Progenitor cell of endocrine pancreas (in vitro differentiated cells): ENCODE measurements at regions not wholly inside any gene's neighbourhood (a gene's known extent, or its start where the extent isn't known, plus 50 kb on each side); places are given as distances from the start of the nearest gene placed in this dataset.

Experiments used
- DNase-seq: peaks from one replicate; pipeline ENCODE4 v3.0.0; 2021; ENCODE audit warnings: low spot score; ENCODE audit not compliant: unreplicated experiment
- H3K27ac Mint-ChIP-seq: 2 replicates; pipeline ENCODE4 v1.8.0; 2021; ENCODE audit warnings: mild to moderate bottlenecking, moderate library complexity, mixed read lengths
- H3K27me3 Mint-ChIP-seq: 2 replicates; pipeline ENCODE4 v1.8.0; 2021; ENCODE audit warnings: mixed read lengths
- H3K36me3 Mint-ChIP-seq: 2 replicates; pipeline ENCODE4 v1.8.0; 2022; ENCODE audit warnings: mixed read lengths; ENCODE audit not compliant: insufficient read depth
- H3K4me1 Mint-ChIP-seq: 2 replicates; pipeline ENCODE4 v1.8.0; 2021; ENCODE audit warnings: low read depth, mixed read lengths
- H3K4me3 Mint-ChIP-seq: 2 replicates; pipeline ENCODE4 v1.8.0; 2021; ENCODE audit warnings: low read depth, mild to moderate bottlenecking, moderate library complexity, mixed read lengths
- H3K9me3 Mint-ChIP-seq: 2 replicates; pipeline ENCODE4 v1.8.0; 2021; ENCODE audit warnings: low read depth, mixed read lengths
- TF ChIP-seq, protein P1 (sequence below): fragments of 200-600 bp; sonication (generic); IDR thresholded peaks from one replicate; pipeline ENCODE4 v1.5.0; 2021; ENCODE audit warnings: antibody characterized with exemption, mild to moderate bottlenecking; ENCODE audit not compliant: unreplicated experiment

GRCh38 chr10:20962165-20962564, 65.1 kb upstream of the NEBL start:
- Mint-ChIP-seq H3K27ac (no peak overlapping the region), H3K36me3 (no peaks in the 10 kb centered on the region), H3K27me3 (no peaks in the 10 kb centered on the region), H3K9me3 (no peaks in the 10 kb centered on the region), H3K4me1 (peaks cover 7% of the 10 kb centered on the region), H3K4me3 (no peak overlapping the region)
- TF ChIP-seq, protein P1, sequence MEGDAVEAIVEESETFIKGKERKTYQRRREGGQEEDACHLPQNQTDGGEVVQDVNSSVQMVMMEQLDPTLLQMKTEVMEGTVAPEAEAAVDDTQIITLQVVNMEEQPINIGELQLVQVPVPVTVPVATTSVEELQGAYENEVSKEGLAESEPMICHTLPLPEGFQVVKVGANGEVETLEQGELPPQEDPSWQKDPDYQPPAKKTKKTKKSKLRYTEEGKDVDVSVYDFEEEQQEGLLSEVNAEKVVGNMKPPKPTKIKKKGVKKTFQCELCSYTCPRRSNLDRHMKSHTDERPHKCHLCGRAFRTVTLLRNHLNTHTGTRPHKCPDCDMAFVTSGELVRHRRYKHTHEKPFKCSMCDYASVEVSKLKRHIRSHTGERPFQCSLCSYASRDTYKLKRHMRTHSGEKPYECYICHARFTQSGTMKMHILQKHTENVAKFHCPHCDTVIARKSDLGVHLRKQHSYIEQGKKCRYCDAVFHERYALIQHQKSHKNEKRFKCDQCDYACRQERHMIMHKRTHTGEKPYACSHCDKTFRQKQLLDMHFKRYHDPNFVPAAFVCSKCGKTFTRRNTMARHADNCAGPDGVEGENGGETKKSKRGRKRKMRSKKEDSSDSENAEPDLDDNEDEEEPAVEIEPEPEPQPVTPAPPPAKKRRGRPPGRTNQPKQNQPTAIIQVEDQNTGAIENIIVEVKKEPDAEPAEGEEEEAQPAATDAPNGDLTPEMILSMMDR, result no peak
- no peak for DNase-seq

- DNase-seq, result no peak
- TF ChIP-seq, protein P1, result no peak
- Mint-ChIP-seq H3K4me3 (no peak overlapping the region), H3K9me3 (no peaks in the 10 kb centered on the region), H3K36me3 (no peaks in the 10 kb centered on the region), H3K27me3 (no peaks in the 10 kb centered on the region), H3K4me1 (peaks cover 21% of the 10 kb centered on the region), H3K27ac (no peak overlapping the region)
These were observed 62.1 kb upstream of the NEBL start for GRCh38 chr10:20959242-20959641.

- H3K36me3 Mint-ChIP-seq, result no peaks in the 10 kb centered on the region
- DNase-seq, result no peak
- H3K4me1 Mint-ChIP-seq, result peaks cover 21% of the 10 kb centered on the region
- TF ChIP-seq, protein P1, result no peak
- H3K27ac Mint-ChIP-seq, result no peak overlapping the region
- H3K27me3 Mint-ChIP-seq, result no peaks in the 10 kb centered on the region
- H3K4me3 Mint-ChIP-seq, result no peak overlapping the region
- no peaks in the 10 kb centered on the region for H3K9me3 Mint-ChIP-seq
These were observed 61.7 kb upstream of the NEBL start for GRCh38 chr10:20958764-20959163.

GRCh38 chr10:20958225-20958624, 61.1 kb upstream of the NEBL start:
- H3K4me3 Mint-ChIP-seq, result no peak overlapping the region
- H3K4me1 Mint-ChIP-seq, result peaks cover 21% of the 10 kb centered on the region
- DNase-seq, result no peak
- no peaks in the 10 kb centered on the region for H3K27me3 Mint-ChIP-seq
- H3K9me3 Mint-ChIP-seq, result no peaks in the 10 kb centered on the region
- no peaks in the 10 kb centered on the region for H3K36me3 Mint-ChIP-seq
- H3K27ac Mint-ChIP-seq, result no peak overlapping the region
- TF ChIP-seq, protein P1, result no peak

DNA sequence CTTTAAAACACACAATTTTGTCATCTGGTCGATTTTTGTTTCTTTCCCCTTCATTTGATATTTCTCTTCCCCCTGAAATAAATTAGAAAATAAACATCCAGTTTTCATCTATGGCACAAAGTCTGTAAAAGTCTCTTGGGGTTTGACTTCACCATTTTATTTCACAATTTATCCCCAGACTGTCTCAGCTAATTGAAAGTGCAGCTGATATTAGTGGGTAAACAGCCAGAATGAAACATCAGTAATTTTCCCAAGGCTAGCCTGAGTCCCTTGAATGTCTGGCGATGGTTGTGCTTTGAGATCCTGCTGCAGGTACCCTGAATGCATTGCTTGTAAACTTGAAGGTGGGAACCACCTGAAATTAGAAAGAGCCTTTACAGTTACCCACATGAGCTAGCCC, 60.6 kb upstream of the NEBL start:
- no peaks in the 10 kb centered on the region for H3K27me3 Mint-ChIP-seq
- H3K27ac Mint-ChIP-seq, result no peak overlapping the region
- H3K36me3 Mint-ChIP-seq, result no peaks in the 10 kb centered on the region
- no peak for DNase-seq
- TF ChIP-seq, protein P1, result no peak
- no peak overlapping the region for H3K4me3 Mint-ChIP-seq
- peaks cover 21% of the 10 kb centered on the region for H3K4me1 Mint-ChIP-seq
- H3K9me3 Mint-ChIP-seq, result no peaks in the 10 kb centered on the region
